H7 (cell line): ENCODE measurements at regions not wholly inside any gene's neighbourhood (a gene's known extent, or its start where the extent isn't known, plus 50 kb on each side); places are given as distances from the start of the nearest gene placed in this dataset.
"Not testable (repeated sequence)": the region's sequence is repeated elsewhere in the genome, so short reads cannot be mapped to it uniquely, and the experiment has no call there.

Experiments
- DNase-seq: peaks from one replicate; pipeline ENCODE4 v3.0.0; 2012
- H3K27me3 ChIP-seq: 2 replicates; pipeline ENCODE4 v1.6.0; 2011; ENCODE audit warnings: mild to moderate bottlenecking, low read length; ENCODE audit not compliant: control insufficient read depth, insufficient read depth
- H3K36me3 ChIP-seq: replicated peaks from 2 replicates; pipeline ENCODE4 v1.5.1; 2011; ENCODE audit warnings: low read length; ENCODE audit not compliant: control insufficient read depth, insufficient read depth
- H3K4me3 ChIP-seq: 2 replicates; pipeline ENCODE4 v1.5.1; 2011; ENCODE audit warnings: low read depth, mild to moderate bottlenecking, control low read depth, low read length, moderate library complexity; ENCODE audit not compliant: insufficient read depth

DNA sequence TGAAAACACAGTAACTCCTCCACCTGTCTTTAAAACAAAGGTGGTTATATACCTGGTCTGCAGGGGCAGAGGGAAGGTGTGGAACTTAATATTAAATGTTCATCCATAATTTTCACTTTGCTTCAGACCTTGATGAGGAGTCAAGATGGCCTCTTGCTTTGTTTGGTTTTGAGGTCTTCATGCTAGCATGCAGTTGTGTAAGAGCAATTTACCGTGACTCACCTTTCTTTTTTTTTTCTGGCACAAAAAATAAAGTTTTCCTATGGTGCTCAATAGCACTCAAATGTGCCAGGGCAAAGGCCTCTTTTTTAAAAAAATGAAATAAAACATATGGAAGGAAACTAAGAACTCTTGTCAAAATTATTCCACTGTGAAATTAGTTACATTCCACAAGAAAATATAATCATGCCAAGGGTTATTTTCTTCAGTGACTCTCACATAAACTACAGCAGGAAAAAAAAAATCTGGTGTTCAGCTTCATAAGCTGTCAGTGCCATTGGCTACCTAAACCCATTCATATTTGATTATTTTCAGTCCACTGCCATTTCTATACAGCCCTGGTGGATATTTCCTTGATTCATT lies 128.2 kb downstream of the SLC7A11 start:
- Histone ChIP-seq H3K36me3 (no peaks in the 10 kb centered on the region), H3K27me3 (no peaks in the 10 kb centered on the region), H3K4me3 (no peak overlapping the region)
- no peak for DNase-seq

DNA sequence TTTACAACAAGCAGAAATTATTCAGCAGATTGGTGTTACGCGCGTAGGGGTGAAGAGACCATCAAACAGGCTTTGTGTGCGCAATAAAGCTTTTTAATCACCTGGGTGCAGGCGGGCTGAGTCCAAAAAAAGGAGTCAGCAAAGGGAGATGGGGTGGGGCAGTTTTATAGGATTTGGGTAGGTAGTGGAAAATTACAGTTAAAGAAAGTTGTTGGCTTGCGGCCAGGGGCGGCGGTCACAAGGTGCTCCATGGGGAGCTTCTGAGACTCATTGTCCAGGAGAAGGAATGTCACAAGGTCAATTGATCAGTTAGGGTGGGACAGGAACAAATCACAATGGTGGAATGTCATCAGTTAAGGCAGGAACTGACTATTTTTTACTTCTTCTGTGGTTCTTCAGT lies 129.3 kb downstream of the SLC7A11 start:
- not testable (repeated sequence) for H3K36me3 ChIP-seq, H3K4me3 ChIP-seq, H3K27me3 ChIP-seq, DNase-seq

DNA sequence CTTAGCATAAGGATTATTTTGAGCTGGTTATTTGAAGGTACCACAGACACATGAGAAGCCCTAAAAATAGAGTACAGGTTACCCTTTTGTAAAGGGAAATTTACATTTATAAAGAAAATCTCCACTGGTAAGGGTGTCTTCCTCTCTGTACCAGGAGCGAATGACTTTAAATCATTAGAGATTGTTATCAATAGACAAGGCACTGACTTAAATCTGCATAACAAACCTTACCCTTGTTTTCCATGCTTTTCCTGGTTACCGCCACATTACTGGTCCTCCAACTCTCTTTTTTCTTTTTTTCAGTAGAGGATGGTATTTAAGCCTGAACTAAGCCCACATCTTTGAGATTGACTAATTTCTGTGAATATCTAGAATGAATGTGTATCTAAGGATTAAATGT lies 129.8 kb downstream of the SLC7A11 start:
- no peaks in the 10 kb centered on the region for H3K27me3 ChIP-seq
- no peaks in the 10 kb centered on the region for H3K36me3 ChIP-seq
- DNase-seq, result no peak
- no peak overlapping the region for H3K4me3 ChIP-seq

GRCh38 chr4:138111462-138112000 lies 130.6 kb downstream of the SLC7A11 start:
- Histone ChIP-seq H3K27me3 (no peaks in the 10 kb centered on the region), H3K4me3 (no peak overlapping the region), H3K36me3 (no peaks in the 10 kb centered on the region)
- no peak for DNase-seq

- no peaks in the 10 kb centered on the region for H3K36me3 ChIP-seq
- no peaks in the 10 kb centered on the region for H3K27me3 ChIP-seq
- no peak overlapping the region for H3K4me3 ChIP-seq
- no peak for DNase-seq
These were observed 131.3 kb downstream of the SLC7A11 start for GRCh38 chr4:138110815-138111214.

DNA sequence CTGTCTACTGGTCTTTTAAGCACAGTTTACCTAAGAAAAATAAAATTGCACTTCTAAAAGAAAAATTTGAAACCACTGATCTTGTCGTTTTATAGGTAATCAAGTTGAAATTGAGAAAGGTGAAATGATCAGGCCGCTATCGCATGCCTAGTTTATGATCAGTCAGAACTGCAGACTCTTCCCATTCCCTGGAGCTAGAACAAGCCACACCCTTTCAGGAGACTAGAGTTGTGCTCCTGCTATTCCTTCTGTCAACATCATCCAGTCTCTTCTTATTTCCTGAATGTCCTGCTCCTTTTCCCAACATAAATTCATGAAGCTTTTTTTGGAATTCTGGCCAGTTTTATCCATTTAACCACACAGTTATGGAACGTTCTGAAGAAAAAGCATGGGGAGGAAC lies 135.1 kb downstream of the SLC7A11 start:
- Histone ChIP-seq H3K27me3 (no peaks in the 10 kb centered on the region), H3K4me3 (no peak overlapping the region), H3K36me3 (no peaks in the 10 kb centered on the region)
- no peak for DNase-seq

DNA sequence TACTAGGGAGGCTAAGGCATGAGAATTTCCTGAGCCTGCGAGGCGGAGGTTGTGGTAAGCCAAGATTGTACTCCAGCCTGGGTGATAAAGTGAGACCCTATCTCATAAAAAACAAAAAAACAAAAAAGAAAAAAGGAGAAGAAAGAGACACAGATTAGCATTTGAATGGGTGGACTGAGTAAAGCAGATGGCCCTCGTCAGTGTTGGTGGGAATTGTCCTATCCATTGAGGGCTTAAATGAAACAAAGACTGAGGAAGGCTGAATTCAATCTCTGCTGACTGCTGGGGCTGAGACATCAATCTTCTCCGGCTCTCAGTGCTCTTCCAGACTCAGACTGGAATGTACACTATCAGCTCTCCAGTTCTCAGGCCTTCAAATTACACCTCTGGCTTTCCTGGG lies 136.8 kb downstream of the SLC7A11 start:
- H3K27me3 ChIP-seq, result no peaks in the 10 kb centered on the region
- no peaks in the 10 kb centered on the region for H3K36me3 ChIP-seq
- no peak overlapping the region for H3K4me3 ChIP-seq
- no peak for DNase-seq

DNA sequence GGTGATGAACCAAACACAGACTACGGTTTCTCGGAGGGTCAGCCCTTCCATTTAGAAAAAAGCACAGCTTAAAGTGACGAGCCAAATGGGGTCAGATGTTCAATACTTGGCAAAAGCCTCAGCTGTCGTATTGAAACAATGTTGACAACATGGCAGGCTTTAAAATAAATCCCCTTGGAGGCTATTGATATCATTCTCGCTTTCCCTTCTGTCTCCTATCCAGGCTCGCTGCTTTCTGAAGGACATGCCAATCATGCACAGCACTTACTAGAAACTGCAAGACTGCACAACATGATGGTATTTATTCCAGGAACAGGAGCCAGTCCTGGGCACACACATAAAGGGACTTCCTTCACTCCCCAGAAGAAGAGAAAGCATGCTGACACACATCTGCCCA lies 137.9 kb downstream of the SLC7A11 start:
- H3K27me3 ChIP-seq, result no peaks in the 10 kb centered on the region
- no peak for DNase-seq

DNA sequence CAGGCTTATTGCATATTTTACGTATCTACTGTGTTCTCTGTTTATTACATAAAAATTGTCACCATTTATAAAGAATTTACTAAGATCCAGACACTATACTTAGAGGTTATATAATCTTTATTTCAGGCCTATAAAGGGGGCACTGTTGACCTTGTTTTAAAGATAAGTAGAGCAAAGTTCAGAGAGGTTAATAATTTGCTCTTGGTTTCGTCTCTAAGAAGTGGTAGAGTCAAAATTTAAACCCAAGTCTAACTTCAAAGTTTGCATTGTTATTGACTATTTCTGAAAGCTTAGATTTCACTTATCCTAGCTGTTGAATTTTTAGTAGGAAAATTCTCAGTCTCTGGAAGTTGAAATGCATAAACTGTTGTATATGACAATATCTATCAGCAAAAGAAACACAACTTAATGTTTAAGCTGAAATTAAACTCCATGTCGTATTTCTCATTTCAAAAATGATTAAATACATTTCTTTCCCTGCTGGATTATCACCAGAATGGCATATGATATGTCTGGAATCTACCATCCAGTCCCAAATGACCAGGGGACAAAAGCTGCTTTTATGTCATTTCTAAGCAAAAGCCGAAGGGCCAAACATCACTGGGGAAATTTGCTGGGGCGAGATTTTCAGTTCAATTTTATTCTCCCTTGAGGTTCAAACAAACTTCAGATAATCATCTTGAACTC lies 138.4 kb downstream of the SLC7A11 start:
- H3K36me3 ChIP-seq, result no peaks in the 10 kb centered on the region
- no peak overlapping the region for H3K4me3 ChIP-seq
- DNase-seq, result no peak
- no peaks in the 10 kb centered on the region for H3K27me3 ChIP-seq

More for the DNA sequence above, 137.9 kb downstream of the SLC7A11 start:
- Histone ChIP-seq H3K4me3 (no peak overlapping the region), H3K36me3 (no peaks in the 10 kb centered on the region)

- Histone ChIP-seq H3K36me3 (no peaks in the 10 kb centered on the region), H3K4me3 (no peak overlapping the region), H3K27me3 (no peaks in the 10 kb centered on the region)
- no peak for DNase-seq
These were observed 142.8 kb downstream of the SLC7A11 start for GRCh38 chr4:138099385-138099784.

- no peaks in the 10 kb centered on the region for H3K36me3 ChIP-seq
- H3K4me3 ChIP-seq, result no peak overlapping the region
- DNase-seq, result no peak
- no peaks in the 10 kb centered on the region for H3K27me3 ChIP-seq
These were observed 144.1 kb downstream of the SLC7A11 start for GRCh38 chr4:138097912-138098600.

DNA sequence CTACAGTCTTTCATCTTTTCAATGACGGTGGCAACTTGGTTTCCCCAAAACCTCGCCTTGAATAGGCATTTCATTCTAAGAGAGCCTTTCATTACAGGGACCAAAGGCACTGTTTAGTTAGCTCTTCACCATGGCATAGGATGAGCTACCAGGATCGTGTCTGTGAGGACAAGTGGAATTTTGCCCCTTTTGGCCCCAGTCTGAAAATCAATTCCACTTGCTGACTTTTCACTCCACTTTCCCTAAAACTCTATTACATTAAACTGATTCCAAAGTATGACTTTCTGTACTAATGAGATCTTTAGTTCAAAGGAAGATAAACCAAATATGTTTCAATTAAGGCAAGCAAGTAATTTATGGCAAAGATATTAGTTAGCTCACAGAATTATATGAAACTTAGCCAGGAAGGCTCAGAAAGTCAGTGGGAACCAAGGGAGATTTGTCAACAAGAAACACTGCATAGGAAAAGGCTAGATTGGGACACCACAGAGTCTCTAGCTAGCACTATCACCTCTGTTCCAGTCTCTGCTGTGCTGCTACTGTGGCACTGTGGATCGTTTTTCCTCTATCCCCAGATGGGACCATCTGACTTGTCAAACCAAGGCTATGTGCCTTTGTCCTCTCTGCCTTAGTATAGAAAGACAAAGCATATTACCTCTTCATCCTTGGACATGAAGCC lies 145.6 kb downstream of the SLC7A11 start:
- H3K36me3 ChIP-seq, result no peaks in the 10 kb centered on the region
- no peak overlapping the region for H3K4me3 ChIP-seq
- no peaks in the 10 kb centered on the region for H3K27me3 ChIP-seq
- no peak for DNase-seq

DNA sequence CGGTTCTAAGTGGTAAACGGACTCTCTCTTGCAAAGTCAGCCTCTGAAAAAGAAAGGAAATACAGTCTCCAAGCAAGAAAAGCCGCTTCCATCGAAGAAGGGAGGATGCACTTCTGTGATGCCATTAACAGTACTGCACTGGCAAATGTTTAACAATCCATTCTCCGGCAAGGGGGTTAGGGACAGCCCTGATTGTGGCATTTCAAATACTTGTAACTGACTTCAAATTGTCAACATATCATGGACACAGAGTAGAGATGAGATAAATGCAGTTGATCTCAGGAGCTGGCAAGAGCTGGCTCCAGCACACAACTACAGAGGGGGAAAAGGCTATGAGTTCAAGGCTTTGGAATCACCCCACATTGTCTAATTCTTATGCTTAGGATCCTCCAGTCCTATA lies 146.8 kb downstream of the SLC7A11 start:
- no peak for DNase-seq
- H3K36me3 ChIP-seq, result no peaks in the 10 kb centered on the region
- no peak overlapping the region for H3K4me3 ChIP-seq
- H3K27me3 ChIP-seq, result no peaks in the 10 kb centered on the region

DNA sequence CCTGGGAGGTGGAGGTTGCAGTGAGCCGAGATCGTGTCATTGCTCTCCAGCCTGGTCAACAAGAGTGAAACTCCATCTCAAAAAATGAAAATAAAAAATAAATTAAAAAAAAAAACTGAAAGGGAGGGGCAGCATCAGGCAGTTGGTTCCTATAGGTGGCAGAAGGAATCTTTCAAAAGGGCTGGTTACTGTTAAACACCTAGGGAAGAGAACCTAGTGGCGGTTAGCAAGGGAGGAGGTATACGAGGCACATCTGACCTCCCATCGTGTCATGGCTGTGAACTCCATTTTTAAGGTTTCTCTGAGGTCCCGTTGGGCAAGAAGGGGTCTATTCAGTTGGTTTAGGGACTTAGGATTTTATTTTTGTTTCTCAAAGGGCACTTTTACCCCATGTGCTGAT lies 150.1 kb downstream of the SLC7A11 start:
- no peak for DNase-seq
- no peaks in the 10 kb centered on the region for H3K27me3 ChIP-seq
- no peaks in the 10 kb centered on the region for H3K36me3 ChIP-seq
- H3K4me3 ChIP-seq, result no peak overlapping the region
